Prostate gland (tissue), 2 donors: ENCODE measurements at regions not wholly inside any gene's neighbourhood (a gene's known extent, or its start where the extent isn't known, plus 50 kb on each side); places are given as distances from the start of the nearest gene placed in this dataset.

Experiments used
- DNase-seq: peaks from one replicate; pipeline ENCODE4 v3.0.0-alpha.2; 2019; ENCODE audit warnings: low spot score
- H3K27ac ChIP-seq, 2 donors: fragments of 200-600 bp; sonication (generic); 2 replicates each; pipeline ENCODE4 v1.5.1; 2017 to 2019
- H3K27me3 ChIP-seq: fragments of 200-600 bp; sonication (generic); replicated peaks from 2 replicates; pipeline ENCODE4 v1.5.1; 2019; ENCODE audit not compliant: insufficient read depth
- H3K36me3 ChIP-seq, 2 donors: fragments of 200-600 bp; sonication (generic); 1 replicate in 1 of 2; 2 replicates in 1 of 2; pipeline versions ENCODE4 v1.5.1 to v1.8.1; 2017 to 2019
- H3K4me1 ChIP-seq: fragments of 200-600 bp; sonication (generic); replicated peaks from 2 replicates; pipeline ENCODE4 v1.5.1; 2019
- H3K4me3 ChIP-seq, 2 donors: fragments of 200-600 bp; sonication (generic); 2 replicates each; pipeline ENCODE4 v1.5.1; 2017 to 2019
- H3K9me3 ChIP-seq: fragments of 200-600 bp; sonication (generic); 2 replicates; pipeline ENCODE4 v1.5.1; 2017
- CTCF ChIP-seq, 4 experiments: fragments of 200-600 bp in 2 of 4; fragments of 450-650 bp in 2 of 4; sonication (generic) in 2 of 4; IDR thresholded peaks; 1 replicate in 3 of 4; 2 replicates in 1 of 4; pipeline ENCODE4 v1.5.1; 2016 to 2019; ENCODE audit warnings: antibody characterized with exemption in 4 of 4, mild to moderate bottlenecking in 2 of 4, moderate library complexity in 2 of 4
- POLR2A ChIP-seq: fragments of 450-650 bp; IDR thresholded peaks from one replicate; pipeline ENCODE4 v1.6.1; 2016; ENCODE audit warnings: antibody characterized with exemption, mild to moderate bottlenecking
- POLR2AphosphoS5 ChIP-seq: sonication (generic); formaldehyde crosslinking; IDR thresholded peaks from one replicate; pipeline ENCODE4 v1.6.1; 2017; ENCODE audit warnings: antibody characterized with exemption
- WGBS: methylation state at CpG from one replicate; pipeline ENCODE4 v1.1.5; 2018; 5-methylcytosine and 5-hydroxymethylcytosine counted together
- intact Hi-C: fragments of 100-400 bp; cut with DNase I; formaldehyde crosslinking; loops from one replicate; pipeline ENCODE4 v1.14.2; 2022

- intact Hi-C loops, result no loop called here
- Histone ChIP-seq H3K4me1 (no peaks in the 10 kb centered on the region), H3K27me3 (no peaks in the 10 kb centered on the region), H3K4me3 (no peak overlapping the region), H3K9me3 (no peaks in the 10 kb centered on the region), H3K36me3 (no peaks in the 10 kb centered on the region), H3K27ac (no peak overlapping the region)
- no peak for DNase-seq
- TF ChIP-seq POLR2AphosphoS5, result no peak
- 88% methylated on average over 1 of the region's 1 CpG for WGBS
Observed at GRCh38 chr14:27079716-27080115, 481.9 kb upstream of the NOVA1 start.

- Histone ChIP-seq H3K27me3 (no peaks in the 10 kb centered on the region), H3K4me1 (no peaks in the 10 kb centered on the region), H3K27ac (no peak overlapping the region), H3K4me3 (no peak overlapping the region), H3K9me3 (no peaks in the 10 kb centered on the region), H3K36me3 (no peaks in the 10 kb centered on the region)
- no peak for TF ChIP-seq POLR2AphosphoS5
- no peak for TF ChIP-seq CTCF (IDR thresholded peaks at IDR 0.05)
- TF ChIP-seq POLR2A, result no peak
- WGBS, result 47% methylated on average over 3 of the region's 3 CpGs
- intact Hi-C loops, result no loop called here
- DNase-seq, result no peak
Observed at GRCh38 chr14:27085500-27085899, 487.7 kb upstream of the NOVA1 start.

GRCh38 chr14:27090716-27091115, 492.9 kb upstream of the NOVA1 start:
- intact Hi-C loops, result no loop called here
- no peak for DNase-seq
- Histone ChIP-seq H3K27ac (no peak overlapping the region), H3K36me3 (no peaks in the 10 kb centered on the region), H3K27me3 (no peaks in the 10 kb centered on the region), H3K9me3 (no peaks in the 10 kb centered on the region), H3K4me1 (no peaks in the 10 kb centered on the region), H3K4me3 (no peak overlapping the region)
- TF ChIP-seq CTCF (IDR thresholded peaks at IDR 0.05) (no peak), POLR2AphosphoS5 (no peak), POLR2A (no peak)
- 80% methylated on average over 3 of the region's 3 CpGs for WGBS

- intact Hi-C loops, result no loop called here
- WGBS, result 21% methylated on average over 5 of the region's 5 CpGs
- Histone ChIP-seq H3K36me3 (no peaks in the 10 kb centered on the region), H3K4me3 (no peak overlapping the region), H3K4me1 (no peaks in the 10 kb centered on the region), H3K9me3 (no peaks in the 10 kb centered on the region), H3K27me3 (no peaks in the 10 kb centered on the region), H3K27ac (no peak overlapping the region)
- no peak for DNase-seq
- TF ChIP-seq CTCF (IDR thresholded peaks at IDR 0.05) (no peak), POLR2AphosphoS5 (no peak), POLR2A (no peak)
Observed at GRCh38 chr14:27091973-27092372, 494.1 kb upstream of the NOVA1 start.

- Histone ChIP-seq H3K9me3 (no peaks in the 10 kb centered on the region), H3K4me3 (no peak overlapping the region), H3K4me1 (no peaks in the 10 kb centered on the region), H3K27ac (no peak overlapping the region), H3K36me3 (no peaks in the 10 kb centered on the region), H3K27me3 (no peaks in the 10 kb centered on the region)
- DNase-seq, result no peak
- no peak for TF ChIP-seq POLR2AphosphoS5
- no peak for TF ChIP-seq CTCF (IDR thresholded peaks at IDR 0.05)
- no peak for TF ChIP-seq POLR2A
- WGBS, result 84% methylated on average over 4 of the region's 4 CpGs
- intact Hi-C loops, result no loop called here
Observed at GRCh38 chr14:27096091-27096490, 498.3 kb upstream of the NOVA1 start.
